Activated T-cell treated with anti-CD3 and anti-CD28 coated beads, Interleukin-2, amount 50 U/mL, for 48 hours (primary cell): ENCODE measurements at regions not wholly inside any gene's neighbourhood (a gene's known extent, or its start where the extent isn't known, plus 50 kb on each side); places are given as distances from the start of the nearest gene placed in this dataset.

ENCODE experiments used
- DNase-seq, 2 experiments: peaks; one replicate each; pipeline ENCODE4 v3.0.0-alpha.2; 2020

DNA sequence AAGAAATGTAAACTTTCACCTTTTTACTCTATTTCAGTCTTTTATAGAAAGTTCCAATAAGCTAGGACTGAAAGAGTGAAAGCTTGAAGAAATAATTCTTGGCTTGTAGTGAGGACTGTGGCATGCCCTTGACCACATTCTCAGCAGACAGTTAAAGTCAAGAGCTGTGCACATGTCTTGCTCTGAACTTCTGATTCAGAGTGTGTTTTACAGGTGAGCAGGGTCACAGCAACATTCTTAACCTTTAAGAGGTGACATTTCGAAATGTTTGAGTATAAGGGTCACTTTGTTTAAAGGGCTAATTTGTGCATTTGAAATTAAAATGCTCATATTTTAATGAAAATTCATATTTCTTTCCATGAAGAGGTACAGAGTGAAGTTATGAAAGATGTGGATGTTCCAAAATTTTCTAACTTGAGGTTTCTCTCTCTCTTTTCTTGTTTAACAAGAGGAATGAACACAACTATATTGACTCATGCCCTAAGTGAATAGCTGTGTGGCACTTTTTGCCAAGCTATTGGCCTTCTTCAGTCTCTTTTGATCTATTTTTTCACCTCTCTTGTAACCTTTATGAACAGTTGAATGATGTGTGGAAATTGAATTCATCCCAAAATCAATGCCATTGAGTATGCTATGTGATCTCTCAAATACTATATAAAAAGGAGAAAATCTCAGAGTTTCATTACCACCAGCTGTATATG is 918.1 kb downstream of the ADGRL2 start:
- DNase-seq, result no peak

DNA sequence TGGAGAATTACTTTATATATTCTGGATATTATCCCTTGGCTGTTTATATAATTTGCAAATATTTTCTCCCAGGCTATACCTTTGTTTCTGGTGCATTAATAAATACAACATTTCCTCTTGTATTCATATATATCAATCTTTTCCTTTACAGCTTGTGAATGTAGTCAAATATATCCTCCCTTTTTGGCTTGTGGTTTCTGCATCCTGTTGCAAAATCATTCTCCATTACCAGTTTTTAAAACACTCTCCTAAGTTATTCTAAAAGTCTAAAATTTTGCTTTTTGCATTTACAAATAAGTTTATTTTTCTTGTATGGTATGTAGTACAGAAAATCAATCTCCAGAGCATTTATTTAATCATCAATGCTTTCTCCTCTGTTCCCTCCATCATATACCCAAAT is 909.4 kb downstream of the ADGRL2 start:
- no peak for DNase-seq

DNA sequence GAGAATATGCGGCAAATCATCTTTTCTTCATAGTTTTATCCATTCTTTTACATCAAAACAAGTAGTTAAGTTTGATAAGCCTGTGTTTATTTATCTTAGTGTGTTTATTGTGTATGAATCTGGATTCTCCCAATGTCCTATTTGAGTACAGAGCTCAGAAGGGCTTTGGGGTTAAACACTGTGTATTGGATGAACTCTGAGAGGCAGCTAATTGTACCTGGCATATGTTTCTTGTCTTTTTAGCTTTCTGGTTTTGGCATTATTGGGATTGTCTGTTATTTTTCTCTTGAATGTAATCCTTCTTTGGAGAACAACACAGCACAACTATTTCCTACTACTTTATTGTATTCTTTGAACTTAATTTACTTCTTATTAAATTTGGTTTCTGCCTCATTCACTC is 906.9 kb downstream of the ADGRL2 start:
- DNase-seq, result no peak

DNA sequence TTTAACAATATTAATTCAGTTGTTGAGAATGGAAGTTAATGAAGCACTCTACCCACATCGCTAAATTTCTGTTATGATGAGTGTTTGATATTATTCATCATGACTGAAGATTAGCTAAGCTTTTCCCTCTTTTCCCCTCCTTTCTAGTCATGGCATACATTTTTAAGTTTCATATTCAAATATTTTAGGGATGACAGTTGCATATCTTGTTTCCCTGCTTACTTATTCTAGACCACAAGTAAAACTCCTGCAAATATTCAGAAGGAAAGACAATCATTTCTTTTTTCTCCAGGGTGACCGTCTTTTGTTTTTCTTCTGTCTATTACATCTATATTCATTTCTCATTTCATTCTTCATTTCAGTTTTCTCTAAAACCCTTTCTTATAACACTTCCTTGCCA is 906.0 kb downstream of the ADGRL2 start:
- DNase-seq, result no peak

DNA sequence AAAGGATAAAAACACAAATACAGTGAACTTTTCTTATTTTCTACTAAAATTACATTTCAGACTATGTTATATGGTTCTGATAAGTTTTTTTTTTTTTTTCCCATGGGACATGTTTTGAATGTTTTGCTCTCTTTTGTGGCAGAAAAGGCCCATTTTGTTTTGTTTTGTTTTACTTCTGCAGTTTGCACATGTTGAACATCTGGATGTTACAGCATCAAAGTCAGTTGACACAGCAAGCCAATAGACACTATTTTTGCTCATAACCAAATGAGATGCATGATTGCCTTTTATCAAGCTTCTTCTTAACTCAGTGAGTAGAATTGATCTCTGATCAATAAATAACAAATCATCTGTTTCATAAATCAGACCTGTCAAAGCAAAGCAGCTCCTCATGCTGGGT is 904.2 kb downstream of the ADGRL2 start:
- DNase-seq, result no peak

DNA sequence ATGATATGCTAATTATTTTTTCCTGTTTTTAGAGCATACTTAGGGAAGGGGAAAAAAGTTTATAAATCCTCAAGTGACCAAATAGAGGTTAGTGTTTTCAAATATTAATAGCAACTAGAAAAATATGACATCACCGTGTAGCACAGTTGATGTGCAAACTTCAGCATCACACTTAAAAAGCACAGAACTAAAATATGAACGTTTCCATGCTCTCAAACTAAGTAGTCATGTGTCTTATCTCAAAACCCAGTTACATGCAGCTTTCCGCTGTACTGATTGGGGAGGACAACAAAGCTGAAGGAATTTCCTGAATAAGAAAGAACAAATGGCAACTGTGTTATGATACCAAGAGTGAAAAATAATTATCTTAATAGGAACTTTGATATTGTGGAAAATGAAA is 903.7 kb downstream of the ADGRL2 start:
- DNase-seq, result no peak

DNA sequence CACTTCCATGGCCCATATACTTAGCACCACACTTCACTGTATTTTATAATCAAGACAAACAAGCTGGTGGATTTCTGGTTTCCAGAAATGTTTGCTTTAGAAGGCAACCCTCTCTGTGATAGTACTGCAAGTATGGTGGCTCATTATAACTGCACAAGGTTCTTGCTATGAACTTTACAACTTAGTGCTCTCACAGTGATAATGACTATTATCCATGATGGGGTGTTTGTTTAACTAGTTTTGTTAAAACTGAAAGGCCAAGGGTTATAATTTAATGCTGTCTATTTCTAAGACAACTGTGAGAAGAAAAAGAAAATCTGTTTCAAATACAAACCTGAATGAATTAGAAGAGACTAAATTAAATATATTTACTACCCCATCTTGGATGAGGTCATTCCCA is 903.2 kb downstream of the ADGRL2 start:
- no peak for DNase-seq

DNA sequence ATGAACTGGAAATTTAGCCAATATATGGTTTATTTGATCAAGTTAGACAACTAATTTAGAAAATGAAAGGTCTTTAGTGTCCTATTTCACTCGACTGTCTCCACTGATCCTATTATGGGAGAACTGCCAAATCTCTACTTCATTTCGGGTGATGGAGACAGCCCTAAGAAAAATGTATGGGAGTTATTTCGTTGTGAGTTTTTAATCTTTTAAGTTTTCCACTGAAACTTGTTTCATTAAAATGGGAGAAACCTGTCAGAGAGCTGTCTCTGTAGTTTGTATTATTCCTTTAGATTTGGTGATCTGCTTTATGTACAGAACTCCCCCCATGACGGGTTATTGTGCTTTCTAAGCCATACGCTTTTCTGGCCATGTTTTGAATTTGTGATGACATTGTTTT is 899.7 kb downstream of the ADGRL2 start:
- DNase-seq, result no peak

DNA sequence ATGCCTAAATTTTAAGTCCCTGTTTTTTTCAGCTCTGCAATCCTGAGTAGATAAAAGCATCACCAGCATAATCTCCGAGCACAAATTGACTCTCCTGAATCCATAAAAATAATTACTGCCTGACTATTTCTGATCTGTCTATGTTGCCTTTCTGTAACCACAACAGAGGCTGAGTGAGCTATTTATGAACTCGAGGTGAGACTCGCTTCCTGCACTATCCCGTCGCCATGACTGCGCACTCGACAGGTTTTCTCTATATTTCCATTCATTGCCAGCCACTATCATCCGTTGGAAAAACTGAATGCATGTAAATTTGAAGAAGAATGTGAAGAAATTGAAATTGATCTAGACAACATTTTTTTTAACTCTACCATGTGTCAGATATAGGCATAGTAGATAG is 897.2 kb downstream of the ADGRL2 start:
- no peak for DNase-seq

DNA sequence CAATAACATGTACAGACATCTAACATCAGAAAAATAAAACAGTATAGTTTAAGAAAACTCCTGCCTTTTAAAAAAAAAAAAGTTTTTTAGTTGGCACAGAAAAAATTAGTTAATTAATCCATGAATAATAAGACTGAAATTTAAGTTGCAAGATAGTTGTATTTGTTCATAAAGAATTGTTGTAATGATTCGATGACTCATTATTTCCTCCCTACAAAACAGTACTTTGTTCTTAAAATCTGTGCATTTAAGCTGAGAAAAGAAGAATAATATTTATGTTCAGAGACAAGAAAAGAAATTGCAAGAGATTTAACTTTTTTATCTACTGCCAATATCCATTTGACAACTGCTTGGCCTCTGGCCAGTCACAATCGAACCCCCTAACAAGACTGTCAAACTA is 894.7 kb downstream of the ADGRL2 start:
- DNase-seq, result no peak

DNA sequence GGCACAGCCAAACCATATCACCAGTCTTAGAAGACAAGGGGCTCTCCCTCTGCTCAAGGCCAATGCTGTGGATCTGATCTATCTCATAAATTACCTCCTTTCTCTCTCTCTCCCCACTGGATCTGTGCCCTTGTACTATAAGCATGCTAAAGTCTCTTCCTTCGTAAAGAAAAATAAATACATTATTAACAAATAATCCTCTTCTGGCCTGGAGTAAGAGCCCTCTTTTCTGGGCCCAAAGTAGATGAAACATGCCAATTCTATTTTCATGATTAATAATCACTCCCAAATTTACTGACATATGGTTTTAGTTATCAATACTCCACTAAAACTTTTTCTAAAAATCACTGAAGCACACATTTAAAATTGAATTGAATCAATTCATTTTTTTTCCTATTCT is 889.7 kb downstream of the ADGRL2 start:
- no peak for DNase-seq

DNA sequence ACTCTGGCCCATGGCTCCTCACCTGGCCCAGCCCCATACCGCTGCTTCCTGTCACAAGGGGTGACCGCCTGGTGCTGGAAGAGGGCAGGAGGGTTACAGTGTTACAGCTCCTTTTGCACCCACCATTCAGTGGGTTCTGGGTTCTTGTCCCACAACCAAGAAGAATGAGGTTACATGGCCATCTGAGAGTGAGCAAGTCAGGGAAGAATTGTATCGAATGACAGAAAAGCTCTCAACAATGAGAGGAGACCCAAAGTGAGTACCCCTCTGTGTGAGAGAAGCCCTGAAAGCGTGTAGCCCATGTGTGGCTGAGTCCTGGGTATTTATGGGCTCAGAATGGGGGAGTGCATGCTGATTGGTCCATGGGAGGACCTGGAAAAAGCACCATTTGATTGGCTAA is 888.5 kb downstream of the ADGRL2 start:
- no peak for DNase-seq

DNA sequence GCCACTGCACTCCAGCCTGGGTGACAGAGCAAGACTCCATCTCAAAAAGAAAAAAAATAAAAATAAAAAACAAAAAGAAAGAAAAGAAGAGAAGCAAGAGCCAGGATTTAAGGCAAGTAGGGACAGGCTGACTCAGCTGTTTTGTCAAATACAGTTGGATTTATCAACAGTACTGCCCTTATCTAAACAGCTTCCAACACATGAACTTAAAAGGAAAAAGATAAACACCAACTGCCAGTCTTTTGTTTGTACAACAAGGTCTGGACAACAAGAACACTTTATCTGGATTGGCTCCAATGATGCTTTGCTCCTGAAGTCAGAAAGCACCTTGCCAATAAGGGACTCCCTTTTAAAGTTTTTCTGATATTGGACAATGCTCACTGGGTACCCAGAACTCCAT is 886.0 kb downstream of the ADGRL2 start:
- DNase-seq, result no peak

DNA sequence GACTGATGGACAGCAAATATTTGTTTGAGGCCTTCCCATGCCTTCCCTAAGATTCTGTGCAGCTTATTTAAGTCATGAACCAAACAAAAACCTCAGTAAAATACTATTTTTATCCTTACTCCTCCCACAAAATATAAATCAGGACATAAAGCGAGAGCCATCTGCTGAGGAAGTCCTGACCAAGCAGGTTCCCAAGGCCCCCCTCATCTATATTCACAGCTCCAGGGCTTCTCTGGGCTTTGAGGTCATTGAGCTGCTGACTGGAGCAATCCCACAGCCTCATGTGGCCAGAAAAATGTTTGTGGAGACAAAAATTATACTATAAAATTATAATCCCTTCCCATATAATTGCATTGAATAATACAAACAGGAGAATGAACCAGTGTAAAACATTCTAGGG is 846.2 kb downstream of the ADGRL2 start:
- DNase-seq, result no peak

DNA sequence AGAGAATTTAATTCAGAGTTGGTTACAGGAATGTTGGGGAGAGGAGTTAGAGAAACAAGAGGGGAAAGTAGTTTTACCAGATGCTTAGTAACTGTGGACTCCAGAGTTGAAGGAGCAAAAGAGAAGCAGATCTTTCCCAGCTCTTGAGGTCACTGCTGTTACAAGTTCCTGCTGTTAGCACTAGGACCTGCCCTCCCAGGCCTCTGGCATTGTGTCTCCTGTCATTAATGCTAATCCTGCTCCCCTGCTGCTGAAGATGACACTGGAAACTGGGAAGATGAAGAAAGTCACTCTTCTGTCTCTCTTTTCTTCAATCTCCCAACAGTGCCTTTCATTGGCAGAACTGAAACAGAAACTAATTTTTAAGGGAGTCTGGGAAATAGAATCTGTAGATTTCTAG is 845.6 kb downstream of the ADGRL2 start:
- DNase-seq, result no peak

DNA sequence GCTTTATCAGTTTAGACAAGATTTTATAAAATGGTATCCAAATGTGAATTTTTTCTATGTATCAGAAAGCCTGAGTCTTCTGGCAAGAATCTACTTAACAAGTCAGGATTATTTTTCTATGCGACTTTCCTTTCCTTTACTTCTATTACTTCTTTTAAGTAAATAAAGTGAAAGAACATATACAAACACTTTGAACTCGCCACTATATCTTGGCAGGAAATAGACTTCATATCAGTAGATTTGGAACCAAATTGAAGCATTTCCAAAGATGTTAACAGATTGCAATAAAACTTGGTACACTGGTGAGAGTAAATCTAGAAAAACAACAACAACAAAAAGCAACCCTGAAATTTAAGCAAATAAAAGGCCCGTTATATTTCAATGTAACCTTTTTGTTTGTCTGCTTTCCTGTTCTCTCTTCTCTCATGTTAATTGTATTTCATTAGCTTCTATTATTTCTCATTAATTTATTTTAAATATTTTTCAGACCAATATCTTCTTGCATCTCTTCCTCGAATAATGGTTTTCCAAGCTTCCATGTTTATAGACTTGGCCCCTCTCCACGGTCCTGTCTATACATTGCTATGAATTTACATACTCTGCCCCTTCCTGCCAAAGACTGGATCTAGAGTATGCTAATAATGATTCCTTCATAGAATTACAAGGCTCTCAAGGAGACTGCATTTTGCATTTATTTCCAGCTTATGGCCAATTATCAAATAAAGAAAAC is 843.6 kb downstream of the ADGRL2 start:
- DNase-seq, result no peak

DNA sequence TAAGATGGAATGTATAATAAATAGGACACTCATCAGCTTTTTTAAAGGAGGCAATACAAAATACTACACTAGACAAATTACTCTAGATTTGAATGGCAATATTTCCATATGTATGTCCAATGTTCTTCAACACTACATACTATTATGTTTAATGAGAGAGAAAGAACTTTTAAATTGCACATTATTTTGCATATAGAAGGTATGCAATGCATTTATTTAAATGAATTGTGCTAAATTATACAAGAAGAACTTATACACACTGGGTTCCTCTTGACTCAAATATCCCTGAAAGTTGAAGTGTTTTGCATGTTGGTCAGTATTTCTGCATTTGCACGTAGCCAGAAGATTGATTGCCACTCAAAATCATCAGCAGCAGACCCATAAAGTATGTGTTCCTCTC is 839.6 kb downstream of the ADGRL2 start:
- no peak for DNase-seq

DNA sequence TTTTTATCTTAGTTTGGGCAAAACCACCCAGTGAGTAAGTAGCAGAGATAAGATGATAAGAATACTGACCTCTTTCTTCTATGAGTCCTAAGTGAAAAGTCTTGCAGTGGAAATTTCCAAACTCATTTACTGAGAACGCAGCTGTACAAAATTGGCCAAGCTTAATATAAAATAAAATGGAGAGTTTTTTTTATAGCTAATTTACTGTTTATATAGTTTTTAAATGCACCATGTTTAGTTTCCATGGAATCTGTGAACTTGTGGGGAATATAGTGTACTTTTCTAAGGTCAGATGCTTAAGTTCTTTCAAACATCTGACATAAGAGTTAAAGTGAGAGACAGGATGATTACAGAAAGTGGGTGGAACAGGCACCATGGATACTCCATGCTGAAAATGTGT is 833.5 kb downstream of the ADGRL2 start:
- DNase-seq, result no peak

DNA sequence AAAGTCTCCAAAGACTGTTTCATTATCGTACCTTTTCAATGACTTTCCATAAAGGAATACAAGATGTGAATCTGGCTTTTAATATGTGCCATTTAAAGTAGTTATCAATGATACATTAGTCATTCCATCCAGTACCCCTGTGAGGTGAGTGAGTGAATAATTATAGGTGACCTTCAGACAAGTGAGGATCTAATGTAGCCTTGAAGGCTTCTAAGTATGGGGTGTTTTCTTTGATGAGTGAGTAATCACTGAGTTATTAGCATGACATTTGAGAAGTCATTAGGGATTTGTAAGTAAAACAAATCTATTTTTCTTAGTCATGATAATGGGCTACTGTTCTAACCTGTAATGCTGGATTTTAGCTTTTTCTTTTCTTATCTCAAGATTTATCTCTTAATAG is 831.4 kb downstream of the ADGRL2 start:
- DNase-seq, result no peak

DNA sequence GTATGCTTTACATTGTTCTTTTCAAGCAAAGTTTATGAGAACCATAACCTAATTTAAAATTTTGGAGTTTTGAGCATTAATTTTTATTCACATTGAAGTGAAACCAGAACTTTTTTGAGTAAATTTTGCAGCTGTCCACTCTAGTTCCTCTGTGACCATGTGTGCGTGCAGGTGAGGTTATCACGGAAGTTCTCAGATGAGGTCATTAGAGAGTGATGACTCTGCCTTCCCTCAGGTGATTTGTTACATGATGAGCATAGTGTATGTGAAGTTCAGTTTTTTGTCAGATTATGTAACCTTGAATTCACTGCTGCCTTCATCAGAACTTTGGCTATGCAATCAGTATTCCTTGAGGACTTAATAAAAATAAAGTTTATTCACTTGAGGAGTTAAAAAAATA is 828.2 kb downstream of the ADGRL2 start:
- DNase-seq, result no peak

DNA sequence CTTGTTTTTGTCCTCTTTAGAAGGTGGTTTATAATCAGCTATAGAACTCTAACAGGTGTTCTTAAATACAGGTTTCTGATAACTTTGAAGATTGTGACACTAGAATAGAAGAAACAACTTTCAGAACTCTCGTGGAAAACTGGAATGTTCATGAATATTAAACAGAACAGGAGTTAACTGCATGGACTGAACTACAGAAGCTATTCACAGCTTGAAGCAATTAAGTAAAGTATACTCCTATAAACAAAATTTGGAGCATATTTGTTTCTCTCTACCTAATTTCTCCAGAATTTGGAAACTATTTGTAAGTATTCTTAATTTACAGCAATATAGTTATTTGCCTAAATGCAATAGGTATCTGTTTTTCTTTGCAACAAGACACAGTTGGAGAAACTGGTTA is 824.8 kb downstream of the ADGRL2 start:
- no peak for DNase-seq

DNA sequence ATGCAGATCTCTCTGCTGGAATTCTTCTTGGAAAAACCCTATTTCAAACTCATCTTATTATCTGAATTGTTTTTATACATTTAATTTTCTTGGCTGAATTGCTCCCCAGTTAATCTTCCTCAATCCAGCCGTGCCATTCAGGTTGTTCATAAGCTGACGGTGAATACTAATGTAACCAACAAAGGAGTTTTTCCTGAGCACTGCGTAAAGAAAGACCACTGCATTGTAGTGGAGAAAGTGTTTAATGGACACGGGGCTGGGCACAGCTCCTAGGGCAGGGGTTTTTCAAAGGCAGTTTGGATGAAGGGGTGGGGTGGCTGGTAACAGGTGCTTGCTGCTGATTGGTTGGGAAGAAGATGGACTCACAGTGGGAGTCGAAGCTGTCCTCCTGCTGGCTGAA is 820.3 kb downstream of the ADGRL2 start:
- no peak for DNase-seq

DNA sequence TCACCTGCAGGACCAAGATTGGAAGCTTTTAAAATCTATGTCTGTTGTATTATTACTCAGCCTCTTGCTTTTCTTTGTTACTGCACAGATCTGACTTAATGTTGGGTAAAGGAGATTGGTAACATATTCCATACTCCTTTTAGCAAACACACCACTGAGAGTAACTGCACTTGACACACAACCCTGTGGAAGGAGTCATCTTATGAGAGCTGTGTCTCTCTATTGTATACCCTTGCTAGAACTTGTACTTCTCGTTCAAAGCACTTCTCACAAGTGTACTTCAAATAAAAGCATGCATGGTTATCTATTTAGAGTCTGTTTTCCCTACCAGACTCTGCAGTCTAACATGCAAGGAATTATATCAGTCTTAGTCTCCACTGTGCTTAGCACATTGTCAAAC is 813.4 kb downstream of the ADGRL2 start:
- DNase-seq, result no peak

DNA sequence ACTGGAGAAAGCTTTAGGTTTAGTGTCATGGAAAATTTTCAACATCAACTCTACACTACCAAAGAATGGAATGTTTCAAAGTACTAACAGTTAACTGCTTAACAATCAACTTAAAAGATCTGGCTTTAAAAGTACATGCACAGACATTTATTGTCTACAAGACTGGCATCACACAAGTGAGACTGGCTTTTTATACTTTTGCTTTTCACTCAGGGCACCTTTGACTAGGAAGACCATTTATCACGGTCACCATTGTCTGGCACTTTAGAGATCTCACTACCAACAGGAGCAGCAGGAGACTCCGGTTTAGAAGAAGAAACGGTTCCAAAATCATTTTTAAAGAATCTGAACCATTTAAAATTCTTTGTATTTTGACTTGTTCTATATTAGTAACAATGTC is 812.3 kb downstream of the ADGRL2 start:
- no peak for DNase-seq

DNA sequence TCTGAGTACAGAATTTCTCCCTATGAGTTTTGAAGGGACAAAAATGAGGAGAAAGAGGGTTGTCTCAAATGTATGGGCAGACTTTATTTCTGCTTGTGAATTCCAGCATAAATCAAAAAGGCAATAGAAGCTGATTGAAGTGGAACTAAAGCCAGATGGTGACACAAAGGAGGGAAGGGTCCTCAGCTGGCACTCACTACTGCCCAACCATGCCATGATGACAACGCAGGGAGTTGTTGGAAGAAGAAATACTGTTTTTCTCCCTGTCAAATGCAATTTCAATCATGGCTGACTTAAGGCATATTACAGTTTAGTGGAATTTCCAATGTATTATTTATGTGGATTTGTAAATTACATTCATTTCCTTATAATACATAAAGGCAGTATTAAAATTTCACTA is 805.8 kb downstream of the ADGRL2 start:
- DNase-seq, result no peak
